ENCODE measurements at regions not wholly inside any gene's neighbourhood (a gene's known extent, or its start where the extent isn't known, plus 50 kb on each side); places are given as distances from the start of the nearest gene placed in this dataset.

- no peak for TF ChIP-seq CTCF (IDR thresholded peaks at IDR 0.05; ENCODE audit: insufficient read depth, low read depth, low read length, missing control alignments)
- DNase-seq (ENCODE audit: low read depth): no peak
- H3K4me3 ChIP-seq (ENCODE audit: low read depth, low read length): no peak overlapping the region
These were observed 403.4 kb upstream of the DCN start for GRCh38 chr12:91586015-91586414.

GRCh38 chr12:91582811-91583210 is 400.2 kb upstream of the DCN start:
- DNase-seq (ENCODE audit: low read depth): no peak
- no peak for TF ChIP-seq CTCF (IDR thresholded peaks at IDR 0.05; ENCODE audit: insufficient read depth, low read depth, low read length, missing control alignments)
- H3K4me3 ChIP-seq (ENCODE audit: low read depth, low read length): no peak overlapping the region

- no peak for DNase-seq (ENCODE audit: low read depth)
- no peak overlapping the region for H3K4me3 ChIP-seq (ENCODE audit: low read depth, low read length)
- no peak for TF ChIP-seq CTCF (IDR thresholded peaks at IDR 0.05; ENCODE audit: insufficient read depth, low read depth, low read length, missing control alignments)
These were observed 397.1 kb upstream of the DCN start for GRCh38 chr12:91579516-91580263.

- peak overlapping the region; percentile 44 for H3K4me3 ChIP-seq (ENCODE audit: low read depth, low read length)
- peak; percentile 30 for TF ChIP-seq CTCF (IDR thresholded peaks at IDR 0.05; ENCODE audit: insufficient read depth, low read depth, low read length, missing control alignments)
- peak; percentile 18 for DNase-seq (ENCODE audit: low read depth)
These were observed 395.2 kb upstream of the DCN start for GRCh38 chr12:91577586-91578539.

GRCh38 chr12:91576432-91576831 is 393.8 kb upstream of the DCN start:
- no peak for TF ChIP-seq CTCF (IDR thresholded peaks at IDR 0.05; ENCODE audit: insufficient read depth, low read depth, low read length, missing control alignments)
- no peak for DNase-seq (ENCODE audit: low read depth)
- H3K4me3 ChIP-seq (ENCODE audit: low read depth, low read length): no peak overlapping the region

- H3K4me3 ChIP-seq (ENCODE audit: low read depth, low read length): no peak overlapping the region
- TF ChIP-seq CTCF (IDR thresholded peaks at IDR 0.05; ENCODE audit: insufficient read depth, low read depth, low read length, missing control alignments): no peak
- DNase-seq (ENCODE audit: low read depth): no peak
These were observed 393.0 kb upstream of the DCN start for GRCh38 chr12:91575630-91576029.
